H1 (cell line): ENCODE measurements at regions not wholly inside any gene's neighbourhood (a gene's known extent, or its start where the extent isn't known, plus 50 kb on each side); places are given as distances from the start of the nearest gene placed in this dataset.

Source experiments
- CTCF ChIA-PET: fragments of 300-600 bp; sonication (Branson Sonifier 250); formaldehyde crosslinking; loops from one replicate; lab custom pipeline; 2021; ENCODE audit not compliant: partially characterized antibody; lab: Charles Lee
- POLR2A ChIA-PET: fragments of 300-600 bp; sonication (Branson Sonifier 250); formaldehyde crosslinking; loops from one replicate; lab custom pipeline; 2021; ENCODE audit warnings: inconsistent platforms; ENCODE audit not compliant: partially characterized antibody; lab: Charles Lee
- DNase-seq, 2 experiments: peaks; one replicate each; pipeline versions ENCODE4 v3.0.0 to v3.0.0-alpha.2; 2010 to 2022; ENCODE audit warnings: low spot score in 2 of 2, low read depth in 1 of 2, mixed read lengths in 1 of 2
- FAIRE-seq: peaks from 2 replicates; lab custom pipeline; 2011; peaks lifted over from hg19 to GRCh38; lab: Jason Lieb, UNC
- H2AFZ ChIP-seq: 2 replicates; pipeline ENCODE4 v1.8.1; 2012; ENCODE audit warnings: low read length, inconsistent platforms
- H2AK5ac ChIP-seq: 2 replicates; pipeline ENCODE4 v1.6.1; 2013; ENCODE audit warnings: low read depth, low read length
- H2BK120ac ChIP-seq: replicated peaks from 2 replicates; pipeline ENCODE3; 2013; ENCODE audit warnings: low read depth, low read length, inconsistent platforms
- H2BK12ac ChIP-seq: 2 replicates; pipeline ENCODE4 v1.6.1; 2013; ENCODE audit warnings: low read depth, low read length
- H2BK15ac ChIP-seq: 2 replicates; pipeline ENCODE4 v1.6.1; 2013; ENCODE audit warnings: low read length
- H2BK20ac ChIP-seq: 2 replicates; pipeline ENCODE4 v1.6.1; 2013; ENCODE audit warnings: low read length
- H2BK5ac ChIP-seq: 2 replicates; pipeline ENCODE4 v1.6.1; 2013; ENCODE audit warnings: low read depth, low read length
- H3K14ac ChIP-seq: 2 replicates; pipeline ENCODE4 v1.6.1; 2013; ENCODE audit warnings: inconsistent platforms; ENCODE audit not compliant: insufficient read length
- H3K18ac ChIP-seq: 2 replicates; pipeline ENCODE4 v1.6.1; 2013; ENCODE audit warnings: low read length; ENCODE audit errors: extremely low read depth
- H3K23ac ChIP-seq: 2 replicates; pipeline ENCODE4 v1.6.1; 2013; ENCODE audit warnings: inconsistent platforms; ENCODE audit not compliant: insufficient read length
- H3K23me2 ChIP-seq: 2 replicates; pipeline ENCODE4 v1.6.1; 2013; ENCODE audit warnings: low read depth, low read length
- H3K27ac ChIP-seq: 2 replicates; pipeline ENCODE4 v1.6.1; 2011; ENCODE audit warnings: low read depth, low read length, inconsistent platforms
- H3K27me3 ChIP-seq, 4 experiments: replicated peaks in 1 of 4; 1 replicate in 1 of 4; 2 replicates in 3 of 4; pipeline versions ENCODE4 v1.6.1 to v1.8.1; 2011 to 2013; ENCODE audit warnings: low read length in 3 of 4, mild to moderate bottlenecking in 3 of 4, inconsistent platforms in 2 of 4, mixed read lengths in 2 of 4, moderate library complexity in 1 of 4; ENCODE audit not compliant: control insufficient read depth in 3 of 4, insufficient read depth in 3 of 4; ENCODE audit errors: extremely low read depth in 1 of 4
- H3K36me3 ChIP-seq, 4 experiments: 2 replicates each; pipeline versions ENCODE4 v1.6.1 to v1.8.1; 2011 to 2013; ENCODE audit warnings: mild to moderate bottlenecking in 4 of 4, low read length in 3 of 4, moderate library complexity in 2 of 4, control low read depth in 1 of 4, inconsistent platforms in 1 of 4; ENCODE audit not compliant: insufficient read depth in 4 of 4, control insufficient read depth in 2 of 4
- H3K4ac ChIP-seq: replicated peaks from 2 replicates; pipeline ENCODE3; 2013; ENCODE audit warnings: low read length, low read depth, mixed read lengths, inconsistent platforms; ENCODE audit not compliant: insufficient read length
- H3K4me1 ChIP-seq, 4 experiments: replicated peaks in 1 of 4; 1 replicate in 1 of 4; 2 replicates in 3 of 4; pipeline versions ENCODE4 v1.6.1 to v1.8.1; 2011 to 2013; ENCODE audit warnings: low read length in 3 of 4, inconsistent platforms in 2 of 4, mixed read lengths in 1 of 4; ENCODE audit not compliant: insufficient read depth in 4 of 4, control insufficient read depth in 3 of 4
- H3K4me2 ChIP-seq, 2 experiments: 2 replicates each; pipeline versions ENCODE4 v1.6.1 to v1.8.1; 2011 to 2013; ENCODE audit warnings: low read depth in 2 of 2, low read length in 2 of 2, control low read depth in 1 of 2, inconsistent platforms in 1 of 2, mild to moderate bottlenecking in 1 of 2; ENCODE audit not compliant: insufficient read depth in 1 of 2
- H3K4me3 ChIP-seq, 4 experiments: fragments of 200-600, 300-600 bp in 1 of 4; sonication (generic), shearing (Covaris generic), sonication (Bioruptor Twin) in 1 of 4; 2 replicates each; pipeline versions ENCODE4 v1.5.1 to v1.8.1; 2011 to 2016; ENCODE audit warnings: low read length in 4 of 4, low read depth in 3 of 4, control low read depth in 2 of 4, inconsistent platforms in 2 of 4, mild to moderate bottlenecking in 2 of 4, mixed read lengths in 1 of 4, moderate library complexity in 1 of 4; ENCODE audit not compliant: insufficient read depth in 2 of 4; ENCODE audit errors: extremely low read depth in 1 of 4
- H3K56ac ChIP-seq: replicated peaks from 2 replicates; pipeline ENCODE3; 2013; ENCODE audit warnings: low read depth, mild to moderate bottlenecking, mixed read lengths, low read length, inconsistent platforms; ENCODE audit not compliant: insufficient read length
- H3K79me1 ChIP-seq: 2 replicates; pipeline ENCODE4 v1.6.1; 2013; ENCODE audit warnings: low read depth, low read length, control low read depth
- H3K79me2 ChIP-seq, 2 experiments: 2 replicates each; pipeline versions ENCODE4 v1.6.1 to v1.8.1; 2012 to 2013; ENCODE audit warnings: low read length in 2 of 2, mild to moderate bottlenecking in 2 of 2, inconsistent platforms in 1 of 2; ENCODE audit not compliant: insufficient read depth in 2 of 2, control insufficient read depth in 1 of 2
- H3K9ac ChIP-seq, 4 experiments: replicated peaks in 1 of 4; 1 replicate in 1 of 4; 2 replicates in 3 of 4; pipeline versions ENCODE4 v1.6.1 to v1.8.1; 2011 to 2013; ENCODE audit warnings: low read depth in 3 of 4, low read length in 3 of 4, control low read depth in 2 of 4, mild to moderate bottlenecking in 2 of 4, moderate library complexity in 2 of 4, inconsistent platforms in 1 of 4; ENCODE audit errors: extremely low read depth in 1 of 4
- H3K9me3 ChIP-seq, 2 experiments: 2 replicates each; pipeline versions ENCODE4 v1.6.1 to v1.8.1; 2012 to 2013; ENCODE audit warnings: mild to moderate bottlenecking in 2 of 2, moderate library complexity in 2 of 2, control low read depth in 1 of 2, inconsistent platforms in 1 of 2, low read depth in 1 of 2, low read length in 1 of 2, mixed read lengths in 1 of 2; ENCODE audit not compliant: insufficient read depth in 2 of 2
- H4K20me1 ChIP-seq, 2 experiments: replicated peaks in 1 of 2; 2 replicates each; pipeline versions ENCODE3 to v1.8.1; 2011 to 2013; ENCODE audit warnings: inconsistent platforms in 2 of 2, low read length in 2 of 2, mild to moderate bottlenecking in 1 of 2; ENCODE audit not compliant: insufficient read depth in 2 of 2, control insufficient read depth in 1 of 2
- H4K5ac ChIP-seq: 2 replicates; pipeline ENCODE4 v1.6.1; 2013; ENCODE audit warnings: low read length, low read depth, mixed read lengths, inconsistent platforms; ENCODE audit not compliant: insufficient read length
- H4K8ac ChIP-seq: 2 replicates; pipeline ENCODE4 v1.8.0; 2013; ENCODE audit warnings: mild to moderate bottlenecking, moderate library complexity, low read length, inconsistent platforms; ENCODE audit not compliant: insufficient read depth; ENCODE audit errors: extremely low read depth
- H4K91ac ChIP-seq: replicated peaks from 2 replicates; pipeline ENCODE3; 2013; ENCODE audit warnings: low read length, mixed read lengths, inconsistent platforms; ENCODE audit not compliant: insufficient read length
- CHD2 ChIP-seq: IDR thresholded peaks from 2 replicates; pipeline ENCODE4 v1.6.1; 2012; ENCODE audit warnings: low read length, improper control_type of control experiment
- CREB1 ChIP-seq: IDR thresholded peaks from 2 replicates; pipeline ENCODE4 v1.6.1; 2012; ENCODE audit warnings: inconsistent platforms
- POU5F1 ChIP-seq: IDR thresholded peaks from 2 replicates; pipeline ENCODE4 v1.6.1; 2011; ENCODE audit warnings: low read depth, mild to moderate bottlenecking, low read length, moderate library complexity
- TEAD4 ChIP-seq: IDR thresholded peaks from 2 replicates; pipeline ENCODE4 v1.6.1; 2012; ENCODE audit warnings: low read depth, low read length, inconsistent platforms, mixed read lengths
- WGBS, 2 experiments: shearing (Covaris generic) in 1 of 2; methylation state at CpG; one replicate each; pipeline versions ENCODE4 v1.1.6 to v1.1.7; 2013 to 2015; ENCODE audit warnings: low lambda C conversion rate in 2 of 2, mixed read lengths in 2 of 2, inconsistent platforms in 1 of 2, low coverage in 1 of 2, missing lambda C conversion rate in 1 of 2; ENCODE audit not compliant: insufficient replicate concordance in 2 of 2, insufficient coverage in 1 of 2, insufficient read length in 1 of 2; ENCODE audit errors: extremely low coverage in 1 of 2, missing lambda C conversion rate in 1 of 2; 5-methylcytosine and 5-hydroxymethylcytosine counted together

- no peak overlapping the region for H2BK120ac ChIP-seq
- H3K23ac ChIP-seq, result no peak overlapping the region
- CTCF ChIA-PET, result interaction anchor here (0.6 to 1.5 kb wide), 3 partner anchors 13 to 191 kb away, joined by 3 to 4 read pairs (median 3); no protein-coding TSS in a partner anchor
- no peaks in the 10 kb centered on the region for H3K4me1 ChIP-seq
- H3K27me3 ChIP-seq, result no peaks in the 10 kb centered on the region
- POLR2A ChIA-PET, result no interaction called here
- no peak overlapping the region for H3K14ac ChIP-seq
- TF ChIP-seq TEAD4 (no peak), CHD2 (no peak), CREB1 (no peak), POU5F1 (no peak)
- no peak overlapping the region for H2AFZ ChIP-seq
- WGBS, 2 experiments, result 90% methylated on average over 6 of the region's 6 CpGs; no CpG with 5 or more reads in 1 of the 2 experiments
- no peak overlapping the region for H2BK15ac ChIP-seq
- H3K79me2 ChIP-seq, result no peaks in the 10 kb centered on the region
- no peak overlapping the region for H2BK5ac ChIP-seq
- no peak overlapping the region for H2BK12ac ChIP-seq
- H3K4me3 ChIP-seq, result no peak overlapping the region
- no peak for DNase-seq
- H3K4me2 ChIP-seq, result no peak overlapping the region
- H2AK5ac ChIP-seq, result no peak overlapping the region
- no peaks in the 10 kb centered on the region for H3K36me3 ChIP-seq
- no peak overlapping the region for H2BK20ac ChIP-seq
- no peak overlapping the region for H4K8ac ChIP-seq
- no peak overlapping the region for H3K18ac ChIP-seq
- no peaks in the 10 kb centered on the region for H3K9me3 ChIP-seq
- H3K23me2 ChIP-seq, result no peaks in the 10 kb centered on the region
- no peak overlapping the region for H3K4ac ChIP-seq
- no peak overlapping the region for H3K56ac ChIP-seq
- H3K9ac ChIP-seq, result no peak overlapping the region
- H4K5ac ChIP-seq, result no peak overlapping the region
- H3K27ac ChIP-seq, result no peak overlapping the region
- no peaks in the 10 kb centered on the region for H4K20me1 ChIP-seq
- FAIRE-seq, result no peak
- no peaks in the 10 kb centered on the region for H3K79me1 ChIP-seq
- no peak overlapping the region for H4K91ac ChIP-seq
Measured at GRCh38 chr4:84312426-84313012, 186.6 kb downstream of the NKX6-1 start.
